SIG-M5 treated with dmso at 0.1 percent for 504 hours (cell line): ENCODE measurements at regions not wholly inside any gene's neighbourhood (a gene's known extent, or its start where the extent isn't known, plus 50 kb on each side); places are given as distances from the start of the nearest gene placed in this dataset.

Experiments
- DNase-seq: peaks from one replicate; lab custom pipeline; 2025; ENCODE audit not compliant: unreplicated experiment; lab: John Stamatoyannopoulos, UW

GRCh38 chr14:87816416-87816815 lies 176.6 kb downstream of the GALC start:
- DNase-seq: no peak

- DNase-seq: no peak
These were observed 177.9 kb downstream of the GALC start for GRCh38 chr14:87815121-87815520.

- DNase-seq: no peak
These were observed 179.3 kb downstream of the GALC start for GRCh38 chr14:87813686-87814085.

GRCh38 chr14:87813211-87813610 lies 179.8 kb downstream of the GALC start:
- DNase-seq: no peak

GRCh38 chr14:87811246-87811645 lies 181.7 kb downstream of the GALC start:
- no peak for DNase-seq

- no peak for DNase-seq
These were observed 182.3 kb downstream of the GALC start for GRCh38 chr14:87810711-87811110.

- no peak for DNase-seq
These were observed 183.7 kb downstream of the GALC start for GRCh38 chr14:87809261-87809660.

- DNase-seq: peak; percentile 12
These were observed 187.7 kb downstream of the GALC start for GRCh38 chr14:87805315-87805723.

GRCh38 chr14:87800216-87800615 lies 192.8 kb downstream of the GALC start:
- no peak for DNase-seq

- DNase-seq: no peak
These were observed 193.6 kb downstream of the GALC start for GRCh38 chr14:87799400-87799799.

- DNase-seq: no peak
These were observed 196.0 kb downstream of the GALC start for GRCh38 chr14:87797001-87797400.

GRCh38 chr14:87794561-87794960 lies 198.4 kb downstream of the GALC start:
- DNase-seq: no peak

- no peak for DNase-seq
These were observed 207.1 kb downstream of the GALC start for GRCh38 chr14:87785897-87786296.

GRCh38 chr14:87784386-87784785 lies 208.6 kb downstream of the GALC start:
- DNase-seq: no peak

GRCh38 chr14:87783071-87783470 lies 209.9 kb downstream of the GALC start:
- DNase-seq: no peak

- no peak for DNase-seq
These were observed 220.1 kb downstream of the GALC start for GRCh38 chr14:87772854-87773253.

- DNase-seq: no peak
These were observed 225.4 kb downstream of the GALC start for GRCh38 chr14:87767567-87767901.

- DNase-seq: no peak
These were observed 234.1 kb downstream of the GALC start for GRCh38 chr14:87758876-87759275.

- DNase-seq: peak; percentile 13
These were observed 236.3 kb downstream of the GALC start for GRCh38 chr14:87756661-87757060.

GRCh38 chr14:87754520-87755223 lies 238.3 kb downstream of the GALC start:
- peak; percentile 72 for DNase-seq

GRCh38 chr14:87748558-87748957 lies 244.4 kb downstream of the GALC start:
- DNase-seq: no peak

- peak; percentile 67 for DNase-seq
These were observed 247.4 kb downstream of the GALC start for GRCh38 chr14:87745507-87746118.
